ENCODE measurements at regions not wholly inside any gene's neighbourhood (a gene's known extent, or its start where the extent isn't known, plus 50 kb on each side); places are given as distances from the start of the nearest gene placed in this dataset.

- TF ChIP-seq MAX (IDR thresholded peaks at IDR 0.05; ENCODE audit: low read depth) (no peak), TCF12 (IDR thresholded peaks at IDR 0.05) (no peak)
Observed at GRCh38 chr9:83177747-83178146, 114.8 kb upstream of the RASEF start (continued).

- H2AFZ ChIP-seq (ENCODE audit: low read depth), result no peak overlapping the region
- H3K9ac ChIP-seq, result no peak overlapping the region
- H3K9me2 ChIP-seq, result 0 out of 2 replicates have a peak, but pooled peaks cover 3% of the 10 kb centered on the region
- ChIA-PET CTCF (interaction anchor here (1.2 kb wide), 1 partner anchor 943 kb away, joined by 3 read pairs; no protein-coding TSS in a partner anchor), POLR2A (no interaction called here)
- H3K4me3 ChIP-seq (ENCODE audit: low read depth in 2 of 2, low read length in 1 of 2), result no peak overlapping the region
- DNase-seq, result no peak
- H3F3A ChIP-seq (replicated peaks; ENCODE audit: insufficient read depth), result no peaks in the 10 kb centered on the region
- 6% methylated on average over 1 of the region's 1 CpG for WGBS (ENCODE audit: low lambda C conversion rate)
- TF ChIP-seq POLR2AphosphoS5 (IDR thresholded peaks at IDR 0.05; ENCODE audit: low read depth, low read length), result no peak
- no peak for TF ChIP-seq EP300 (IDR thresholded peaks at IDR 0.05; ENCODE audit: borderline replicate concordance in 1 of 2, low read depth in 1 of 2, low read length in 1 of 2)
- no peak for TF ChIP-seq ZBTB33 (IDR thresholded peaks at IDR 0.05; ENCODE audit: borderline replicate concordance, low read depth)
- no peak for TF ChIP-seq MAX (IDR thresholded peaks at IDR 0.05; ENCODE audit: low read depth)
- no peak for TF ChIP-seq NFIC (IDR thresholded peaks at IDR 0.05; ENCODE audit: borderline replicate concordance)
- no peak for TF ChIP-seq TAF1 (IDR thresholded peaks at IDR 0.05; ENCODE audit: borderline replicate concordance, low read depth, low read length)
- TF ChIP-seq GABPA (IDR thresholded peaks at IDR 0.05; ENCODE audit: low read depth), result no peak
- TF ChIP-seq USF1 (IDR thresholded peaks at IDR 0.05; ENCODE audit: borderline replicate concordance, low read depth), result no peak
- TF ChIP-seq RAD21 (IDR thresholded peaks at IDR 0.05; ENCODE audit: low read length), result no peak
- no peak for TF ChIP-seq ELF1 (IDR thresholded peaks at IDR 0.05)
- TF ChIP-seq TEAD4 (IDR thresholded peaks at IDR 0.05; ENCODE audit: borderline replicate concordance, insufficient read depth), result no peak
- TF ChIP-seq MEF2A (IDR thresholded peaks at IDR 0.05; ENCODE audit: borderline replicate concordance, low read depth), result no peak
- no peak for TF ChIP-seq USF2 (IDR thresholded peaks at IDR 0.05; ENCODE audit: borderline replicate concordance, low read depth, low read length)
- no peak for TF ChIP-seq FOXM1 (IDR thresholded peaks at IDR 0.05; ENCODE audit: low read depth)
- H3K79me2 ChIP-seq (ENCODE audit: insufficient read depth), result no peaks in the 10 kb centered on the region
- no peaks in the 10 kb centered on the region for H4K20me1 ChIP-seq (ENCODE audit: insufficient read depth)
- H3K27ac ChIP-seq (ENCODE audit: low read depth in 2 of 2, low read length in 1 of 2), result no peak overlapping the region
- H3K4me1 ChIP-seq (ENCODE audit: control insufficient read depth in 1 of 2, insufficient read depth in 2 of 2, low read depth in 1 of 2, low read length in 1 of 2), result no peaks in the 10 kb centered on the region
- H3K36me3 ChIP-seq (replicated peaks in 1 of 2; ENCODE audit: control insufficient read depth in 1 of 2, insufficient read depth in 2 of 2, low read length in 1 of 2), result no peaks in the 10 kb centered on the region
- no peaks in the 10 kb centered on the region for H3K27me3 ChIP-seq (ENCODE audit: insufficient read depth)
- H3K9me3 ChIP-seq, result no peaks in the 10 kb centered on the region
- no peak overlapping the region for H3K4me2 ChIP-seq
Observed at GRCh38 chr9:83167126-83167525, 104.2 kb upstream of the RASEF start.

Measured in SK-N-SH (cell line).